LNCAP (cell line): ENCODE measurements at regions not wholly inside any gene's neighbourhood (a gene's known extent, or its start where the extent isn't known, plus 50 kb on each side); places are given as distances from the start of the nearest gene placed in this dataset.

ENCODE experiments used
- TF ChIP-seq, protein P1 (sequence below): fragments of 450-650 bp; IDR thresholded peaks from 2 replicates; pipeline ENCODE4 v1.5.1; 2017; ENCODE audit warnings: mild to moderate bottlenecking

DNA sequence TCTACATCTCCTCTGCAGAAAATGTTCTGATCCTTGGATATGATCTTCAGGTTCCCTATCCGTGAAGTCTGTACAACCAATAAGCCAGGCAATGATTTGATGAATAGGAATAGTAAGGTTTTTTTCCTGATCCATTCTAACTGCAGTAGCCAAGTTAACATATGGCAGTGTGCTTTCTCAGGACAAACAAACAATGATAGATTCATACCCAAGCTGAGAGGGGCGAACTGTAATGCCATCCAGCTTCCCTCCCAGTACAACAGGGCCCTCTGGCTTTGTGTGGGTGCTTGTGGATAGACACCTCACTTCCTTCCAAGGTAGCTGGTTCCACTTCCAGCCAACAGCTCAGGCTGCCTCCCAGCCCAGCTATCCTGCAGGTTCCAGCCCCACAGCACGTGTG is 359.2 kb downstream of the CDH26 start:
- TF ChIP-seq, protein P1, sequence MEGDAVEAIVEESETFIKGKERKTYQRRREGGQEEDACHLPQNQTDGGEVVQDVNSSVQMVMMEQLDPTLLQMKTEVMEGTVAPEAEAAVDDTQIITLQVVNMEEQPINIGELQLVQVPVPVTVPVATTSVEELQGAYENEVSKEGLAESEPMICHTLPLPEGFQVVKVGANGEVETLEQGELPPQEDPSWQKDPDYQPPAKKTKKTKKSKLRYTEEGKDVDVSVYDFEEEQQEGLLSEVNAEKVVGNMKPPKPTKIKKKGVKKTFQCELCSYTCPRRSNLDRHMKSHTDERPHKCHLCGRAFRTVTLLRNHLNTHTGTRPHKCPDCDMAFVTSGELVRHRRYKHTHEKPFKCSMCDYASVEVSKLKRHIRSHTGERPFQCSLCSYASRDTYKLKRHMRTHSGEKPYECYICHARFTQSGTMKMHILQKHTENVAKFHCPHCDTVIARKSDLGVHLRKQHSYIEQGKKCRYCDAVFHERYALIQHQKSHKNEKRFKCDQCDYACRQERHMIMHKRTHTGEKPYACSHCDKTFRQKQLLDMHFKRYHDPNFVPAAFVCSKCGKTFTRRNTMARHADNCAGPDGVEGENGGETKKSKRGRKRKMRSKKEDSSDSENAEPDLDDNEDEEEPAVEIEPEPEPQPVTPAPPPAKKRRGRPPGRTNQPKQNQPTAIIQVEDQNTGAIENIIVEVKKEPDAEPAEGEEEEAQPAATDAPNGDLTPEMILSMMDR, result no peak

DNA sequence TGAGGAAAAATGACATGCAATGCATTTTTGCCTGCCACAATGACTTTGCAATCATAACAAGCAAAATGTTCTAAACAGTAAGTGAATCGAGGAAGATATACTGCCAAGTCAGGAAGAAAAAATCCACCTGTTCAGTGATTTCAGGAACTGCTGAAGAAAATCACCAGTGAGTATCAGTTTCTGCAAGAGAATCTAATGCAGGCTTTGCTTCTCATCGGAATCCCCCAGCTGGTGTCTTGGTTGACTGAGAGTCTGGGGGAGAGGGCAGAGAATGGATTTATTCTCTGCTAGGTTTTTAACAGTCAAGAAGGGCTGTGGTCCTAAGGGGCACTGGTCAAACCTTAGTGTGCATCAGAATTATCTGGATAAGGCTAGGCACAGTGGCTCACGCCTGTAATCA is 363.4 kb downstream of the CDH26 start:
- TF ChIP-seq, protein P1, result no peak

DNA sequence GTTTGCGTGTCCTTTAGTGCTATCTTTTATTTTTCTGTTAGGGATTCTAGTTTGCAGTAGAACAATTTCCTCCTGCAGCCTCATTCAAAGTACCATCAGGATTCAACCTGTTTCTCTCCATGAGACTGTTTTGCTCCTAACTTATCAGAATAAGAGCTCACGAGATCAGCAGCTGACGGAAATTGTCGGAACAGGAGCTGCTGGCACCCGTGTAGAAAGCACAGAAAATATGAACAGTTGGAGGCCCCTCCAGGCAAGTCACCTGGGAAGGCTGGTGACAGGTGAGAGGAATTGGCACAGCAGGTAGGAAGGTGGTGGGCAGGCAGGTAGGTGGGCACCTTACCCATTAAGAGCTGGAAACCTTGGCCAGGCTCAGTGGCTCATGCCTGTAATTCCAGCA is 368.6 kb downstream of the CDH26 start:
- TF ChIP-seq, protein P1, result no peak

DNA sequence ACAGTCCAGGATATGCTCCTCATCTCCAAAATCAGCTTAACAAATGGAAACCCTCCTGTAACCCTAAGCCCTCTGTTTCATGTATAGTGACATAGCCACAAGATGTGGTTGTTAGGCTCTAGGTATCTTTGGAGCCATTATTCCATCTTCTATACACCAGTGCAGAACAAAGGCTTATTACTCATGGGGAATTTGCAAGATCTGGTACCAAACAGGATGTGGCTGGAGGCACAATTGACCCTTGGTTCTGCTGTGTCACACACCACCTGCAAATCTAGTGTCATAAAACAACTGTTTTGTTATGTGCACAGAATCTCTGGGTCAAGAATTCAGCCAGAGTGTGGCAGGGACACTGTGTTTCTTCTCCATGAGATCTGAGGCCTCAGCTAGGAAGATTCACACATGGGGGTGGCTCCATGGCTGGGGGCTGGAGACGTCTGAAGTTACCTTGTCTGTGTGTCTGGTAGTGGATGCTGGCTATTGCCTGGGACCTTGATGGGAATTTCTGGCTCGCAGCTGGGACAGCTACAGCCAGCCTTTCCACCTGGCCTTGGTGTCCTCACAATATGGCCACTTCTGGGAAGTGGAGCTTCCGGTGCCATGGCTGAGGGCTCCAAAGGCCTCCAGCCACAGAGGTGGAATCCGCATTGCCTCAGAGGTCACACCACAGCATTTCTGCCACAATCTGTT is 369.9 kb downstream of the CDH26 start:
- TF ChIP-seq, protein P1, result no peak

DNA sequence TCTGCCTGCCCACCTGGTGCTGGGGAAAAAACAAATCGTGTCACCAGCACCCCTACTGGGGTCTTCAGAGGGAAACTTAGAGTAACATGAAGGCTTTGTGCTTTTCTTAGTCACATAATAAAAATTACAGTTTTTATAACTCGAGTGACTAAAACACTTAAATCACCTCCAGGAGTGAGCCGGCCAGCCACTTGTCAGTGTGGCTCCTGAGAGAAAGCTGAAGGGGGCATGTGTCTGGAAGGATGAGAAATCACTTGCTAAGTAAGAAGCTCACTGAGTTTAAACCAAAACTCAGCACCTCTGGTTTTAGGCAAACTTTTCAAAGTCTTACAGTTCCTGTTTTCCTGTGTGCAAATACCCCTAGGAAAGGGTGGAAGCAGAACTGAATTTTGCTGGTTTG is 372.2 kb downstream of the CDH26 start:
- TF ChIP-seq, protein P1, result no peak

DNA sequence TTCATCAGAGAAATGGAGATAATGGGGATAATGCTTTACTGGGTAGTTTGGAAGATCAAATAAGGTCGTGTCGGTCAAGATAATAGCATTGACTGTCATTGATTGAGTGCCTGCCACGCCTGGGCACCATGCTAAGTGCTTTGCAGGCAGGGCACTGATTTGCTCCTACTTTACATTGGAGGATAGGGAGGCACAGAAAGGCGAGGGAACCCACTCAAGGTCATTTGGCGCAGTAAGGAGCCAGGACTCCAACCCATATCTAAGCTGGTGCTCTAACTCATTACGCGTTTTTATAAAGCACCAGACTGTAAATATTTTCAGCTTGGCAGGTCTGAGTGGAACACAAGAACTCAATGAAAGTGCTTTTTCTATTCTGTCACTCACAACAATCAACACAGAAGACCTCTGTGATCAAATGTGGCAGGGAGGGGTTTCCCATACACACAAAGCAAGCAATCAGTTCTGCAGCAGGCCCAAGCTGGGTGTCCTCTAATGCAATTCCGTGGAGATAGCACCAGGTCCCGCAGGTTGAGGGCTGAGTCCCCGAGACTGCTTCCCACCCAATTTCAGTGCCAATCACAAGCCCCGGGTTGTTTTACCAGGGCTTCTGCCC is 373.6 kb downstream of the CDH26 start:
- TF ChIP-seq, protein P1, result no peak

DNA sequence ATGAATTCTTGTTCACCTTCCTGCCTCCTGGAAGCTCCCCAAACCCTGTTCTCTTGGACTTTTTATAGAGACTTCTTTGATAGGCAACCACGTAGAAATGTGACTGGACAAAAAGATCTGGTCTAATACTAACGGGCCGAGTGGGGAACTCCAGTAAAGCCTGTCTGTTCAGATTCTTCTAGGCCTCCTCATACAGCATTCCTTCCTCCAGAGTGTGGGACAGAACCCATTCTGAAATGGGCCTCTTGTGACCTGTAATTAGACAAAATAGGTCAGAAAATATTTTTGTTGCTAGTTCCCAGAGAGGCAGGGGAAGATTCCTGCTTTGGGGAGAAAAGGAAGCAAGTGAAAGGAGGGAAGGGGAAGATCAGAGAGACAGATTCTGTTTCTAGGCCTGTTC is 374.3 kb downstream of the CDH26 start:
- TF ChIP-seq, protein P1, result no peak

DNA sequence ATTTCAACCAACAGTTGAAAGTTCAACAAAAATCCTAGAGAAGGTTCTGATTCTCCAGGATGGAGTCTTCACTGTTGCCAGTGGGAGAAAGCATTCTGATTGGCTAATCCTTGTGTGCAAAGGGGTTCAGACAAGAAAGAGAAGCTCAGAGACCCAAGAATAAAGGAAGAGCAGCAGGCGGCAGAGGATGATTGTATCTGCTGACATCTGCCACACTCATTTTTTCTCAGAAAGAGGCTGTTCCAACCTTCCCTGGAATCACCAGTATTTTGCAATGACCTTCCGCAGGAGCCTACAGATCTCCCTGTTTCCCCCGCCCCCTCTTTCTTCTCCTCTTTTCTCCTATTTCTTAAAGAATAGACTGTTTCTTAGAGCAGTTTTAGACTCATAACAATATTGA is 376.7 kb downstream of the CDH26 start:
- TF ChIP-seq, protein P1, result no peak
